Natural killer cell (primary cell): ENCODE measurements at regions not wholly inside any gene's neighbourhood (a gene's known extent, or its start where the extent isn't known, plus 50 kb on each side); places are given as distances from the start of the nearest gene placed in this dataset.
A peak's percentile ranks its signal among the peaks of the same experiment; 100 is the strongest.

ENCODE experiments used
- ATAC-seq, 3 donors: fragments of 150-1000 bp in 2 of 3; fragments of 200-7000 bp in 1 of 3; cut with Tn5 transposase; 1 replicate in 1 of 3; 2 replicates in 2 of 3; pipeline ENCODE4 v1.10.0; 2021; ENCODE audit warnings: mild to moderate bottlenecking in 2 of 3, moderate library complexity in 2 of 3
- DNase-seq, 2 donors: peaks; one replicate each; pipeline versions ENCODE4 v3.0.0 to v3.0.0-alpha.2; 2013 to 2021; ENCODE audit warnings: mixed read lengths in 1 of 2
- H3K27ac ChIP-seq: one replicate; pipeline ENCODE4 v1.5.1; 2013; ENCODE audit warnings: mild to moderate bottlenecking, low read length
- H3K27me3 ChIP-seq: one replicate; pipeline ENCODE4 v1.6.1; 2013; ENCODE audit warnings: low read length; ENCODE audit not compliant: control insufficient read depth, insufficient read depth
- H3K36me3 ChIP-seq: one replicate; pipeline ENCODE4 v1.6.1; 2013; ENCODE audit warnings: low read length; ENCODE audit not compliant: control insufficient read depth, insufficient read depth
- H3K4me1 ChIP-seq: one replicate; pipeline ENCODE4 v1.6.1; 2013; ENCODE audit warnings: low read length; ENCODE audit not compliant: control insufficient read depth, insufficient read depth
- H3K4me3 ChIP-seq: one replicate; pipeline ENCODE4 v1.5.1; 2013; ENCODE audit warnings: low read length
- H3K9me3 ChIP-seq: one replicate; pipeline ENCODE4 v1.6.1; 2013; ENCODE audit warnings: low read length; ENCODE audit not compliant: control insufficient read depth, insufficient read depth
- H3K27ac Mint-ChIP-seq, 2 donors: one replicate each; pipeline ENCODE4 v1.8.0; 2022; ENCODE audit warnings: mild to moderate bottlenecking in 2 of 2, mixed read lengths in 2 of 2, moderate library complexity in 1 of 2
- H3K27me3 Mint-ChIP-seq, 2 donors: one replicate each; pipeline ENCODE4 v1.8.0; 2022; ENCODE audit warnings: low read depth in 2 of 2, mixed read lengths in 2 of 2
- H3K36me3 Mint-ChIP-seq: one replicate; pipeline ENCODE4 v1.8.0; 2022; ENCODE audit warnings: mixed read lengths
- H3K4me1 Mint-ChIP-seq, 2 donors: one replicate each; pipeline ENCODE4 v1.8.0; 2022; ENCODE audit warnings: mixed read lengths in 2 of 2
- H3K4me3 Mint-ChIP-seq: one replicate; pipeline ENCODE4 v1.8.0; 2022; ENCODE audit warnings: mild to moderate bottlenecking, moderate library complexity, mixed read lengths
- H3K9me3 Mint-ChIP-seq, 2 donors: one replicate each; pipeline ENCODE4 v1.8.0; 2022; ENCODE audit warnings: mixed read lengths in 2 of 2
- WGBS: methylation state at CpG from one replicate; pipeline ENCODE4 v1.1.7; 2013; ENCODE audit warnings: missing lambda C conversion rate; ENCODE audit not compliant: insufficient coverage; 5-methylcytosine and 5-hydroxymethylcytosine counted together
- intact Hi-C: fragments of 100-400 bp; cut with micrococcal nuclease; formaldehyde crosslinking; loops from one replicate; pipeline ENCODE4 v1.14.2; 2022
- TF ChIP-seq, protein P1 (sequence below): fragments of 200-600 bp; IDR thresholded peaks from one replicate; pipeline ENCODE4 v1.8.0; 2022; ENCODE audit warnings: antibody characterized with exemption

DNA sequence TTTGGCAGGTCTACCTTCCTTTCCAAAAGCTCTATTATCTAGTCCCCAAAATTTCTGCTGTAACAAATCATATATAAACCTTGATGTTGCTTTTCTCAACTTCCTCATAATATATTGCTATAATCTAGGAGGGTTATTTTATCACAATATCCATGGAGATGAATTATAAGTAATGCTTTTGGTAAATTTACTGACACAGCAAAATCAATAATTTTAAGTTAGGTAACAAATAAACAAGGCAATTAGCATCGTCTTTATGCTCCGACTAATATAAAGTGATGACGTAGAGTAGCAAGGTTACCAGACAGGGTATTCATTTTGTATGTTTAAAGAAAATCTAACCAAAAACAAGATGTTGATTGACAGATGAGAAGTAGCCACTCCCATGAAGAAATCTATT is 132.3 kb upstream of the ST8SIA4 start:
- no peak for DNase-seq
- no peak overlapping the region for H3K27ac Mint-ChIP-seq
- H3K9me3 Mint-ChIP-seq = no peaks in the 10 kb centered on the region
- Histone ChIP-seq H3K4me1 (no peaks in the 10 kb centered on the region), H3K4me3 (no peak overlapping the region), H3K27me3 (no peaks in the 10 kb centered on the region), H3K36me3 (no peaks in the 10 kb centered on the region), H3K9me3 (no peaks in the 10 kb centered on the region), H3K27ac (no peak overlapping the region)
- H3K4me3 Mint-ChIP-seq = no peak overlapping the region
- ATAC-seq = no peak
- H3K27me3 Mint-ChIP-seq = peaks cover 0 to 24% of the 10 kb centered on the region in 2 donors
- no peaks in the 10 kb centered on the region for H3K4me1 Mint-ChIP-seq
- WGBS = 88% methylated on average over 3 of the region's 3 CpGs
- H3K36me3 Mint-ChIP-seq = no peaks in the 10 kb centered on the region
- TF ChIP-seq, protein P1, sequence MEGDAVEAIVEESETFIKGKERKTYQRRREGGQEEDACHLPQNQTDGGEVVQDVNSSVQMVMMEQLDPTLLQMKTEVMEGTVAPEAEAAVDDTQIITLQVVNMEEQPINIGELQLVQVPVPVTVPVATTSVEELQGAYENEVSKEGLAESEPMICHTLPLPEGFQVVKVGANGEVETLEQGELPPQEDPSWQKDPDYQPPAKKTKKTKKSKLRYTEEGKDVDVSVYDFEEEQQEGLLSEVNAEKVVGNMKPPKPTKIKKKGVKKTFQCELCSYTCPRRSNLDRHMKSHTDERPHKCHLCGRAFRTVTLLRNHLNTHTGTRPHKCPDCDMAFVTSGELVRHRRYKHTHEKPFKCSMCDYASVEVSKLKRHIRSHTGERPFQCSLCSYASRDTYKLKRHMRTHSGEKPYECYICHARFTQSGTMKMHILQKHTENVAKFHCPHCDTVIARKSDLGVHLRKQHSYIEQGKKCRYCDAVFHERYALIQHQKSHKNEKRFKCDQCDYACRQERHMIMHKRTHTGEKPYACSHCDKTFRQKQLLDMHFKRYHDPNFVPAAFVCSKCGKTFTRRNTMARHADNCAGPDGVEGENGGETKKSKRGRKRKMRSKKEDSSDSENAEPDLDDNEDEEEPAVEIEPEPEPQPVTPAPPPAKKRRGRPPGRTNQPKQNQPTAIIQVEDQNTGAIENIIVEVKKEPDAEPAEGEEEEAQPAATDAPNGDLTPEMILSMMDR = no peak
- intact Hi-C loops = no loop called here

DNA sequence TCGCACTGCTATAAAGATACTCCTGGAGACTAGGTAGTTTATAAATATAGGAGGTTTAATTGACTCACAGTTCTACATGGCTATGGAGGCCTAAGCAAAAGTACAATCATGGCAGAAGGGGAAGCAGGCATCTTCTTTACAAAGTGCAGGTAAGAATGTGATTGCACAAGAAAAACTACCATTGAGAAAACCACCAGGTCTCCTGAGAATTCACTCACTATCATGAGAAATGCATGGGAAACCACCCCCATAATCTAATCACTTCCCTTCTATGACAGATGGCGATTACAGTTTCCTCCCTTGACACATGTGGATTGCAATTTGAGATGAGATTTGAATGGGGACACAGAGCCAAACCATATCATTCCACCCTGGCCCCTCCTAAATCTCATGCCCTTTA is 121.2 kb upstream of the ST8SIA4 start:
- Histone ChIP-seq H3K27ac (no peak overlapping the region), H3K36me3 (no peaks in the 10 kb centered on the region), H3K27me3 (no peaks in the 10 kb centered on the region), H3K4me3 (no peak overlapping the region), H3K9me3 (no peaks in the 10 kb centered on the region), H3K4me1 (no peaks in the 10 kb centered on the region)
- H3K4me3 Mint-ChIP-seq = no peak overlapping the region
- WGBS = 100% methylated on average over 1 of the region's 2 CpGs
- no peaks in the 10 kb centered on the region for H3K36me3 Mint-ChIP-seq
- intact Hi-C loops = no loop called here
- no peaks in the 10 kb centered on the region for H3K9me3 Mint-ChIP-seq
- peaks cover 5 to 6% of the 10 kb centered on the region in 2 donors for H3K27me3 Mint-ChIP-seq
- H3K27ac Mint-ChIP-seq = no peak overlapping the region
- no peak for ATAC-seq
- TF ChIP-seq, protein P1 = no peak
- no peaks in the 10 kb centered on the region for H3K4me1 Mint-ChIP-seq
- no peak for DNase-seq

DNA sequence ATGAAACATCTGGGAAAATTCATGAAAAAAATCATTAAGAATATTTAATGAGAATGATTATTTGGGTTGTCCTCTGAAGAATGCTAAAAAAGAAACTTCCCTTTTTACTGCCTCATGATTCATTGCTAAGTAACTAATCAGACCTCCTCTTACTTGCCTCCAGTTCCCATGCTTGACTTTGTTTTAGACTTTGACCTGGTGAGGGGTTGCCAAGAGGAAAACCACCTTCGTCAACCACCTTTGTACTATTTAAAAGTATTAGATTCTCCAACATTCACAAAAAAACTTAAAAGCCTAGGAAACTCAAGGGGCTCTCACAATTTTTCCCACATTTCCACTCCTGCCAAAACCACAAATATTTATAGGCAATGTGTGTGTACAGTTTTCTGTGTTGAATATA is 115.2 kb upstream of the ST8SIA4 start:
- Mint-ChIP-seq H3K36me3 (no peaks in the 10 kb centered on the region), H3K4me3 (no peak overlapping the region), H3K9me3 (no peaks in the 10 kb centered on the region), H3K27me3 (peaks cover 2 to 10% of the 10 kb centered on the region in 2 donors), H3K27ac (no peak overlapping the region), H3K4me1 (no peaks in the 10 kb centered on the region)
- no peaks in the 10 kb centered on the region for H3K4me1 ChIP-seq
- intact Hi-C loops = no loop called here
- no peaks in the 10 kb centered on the region for H3K36me3 ChIP-seq
- H3K27ac ChIP-seq = no peak overlapping the region
- WGBS = 50% methylated on average over 1 of the region's 1 CpG
- DNase-seq (no peak), ATAC-seq (no peak)
- TF ChIP-seq, protein P1 = no peak
- H3K4me3 ChIP-seq = no peak overlapping the region
- H3K9me3 ChIP-seq = no peaks in the 10 kb centered on the region
- H3K27me3 ChIP-seq = no peaks in the 10 kb centered on the region

GRCh38 chr5:101012880-101013279 is 109.8 kb upstream of the ST8SIA4 start:
- 40% methylated on average over 1 of the region's 2 CpGs for WGBS
- peak in 1 of 2 donors; percentile 14 for DNase-seq

More at GRCh38 chr5:101012880-101013279, 109.8 kb upstream of the ST8SIA4 start:
- no peak overlapping the region for H3K27ac Mint-ChIP-seq
- no peaks in the 10 kb centered on the region for H3K4me1 Mint-ChIP-seq
- no peaks in the 10 kb centered on the region for H3K9me3 Mint-ChIP-seq
- ATAC-seq = no peak
- H3K4me3 Mint-ChIP-seq = no peak overlapping the region
- H3K36me3 Mint-ChIP-seq = no peaks in the 10 kb centered on the region
- no peaks in the 10 kb centered on the region for H3K9me3 ChIP-seq
- TF ChIP-seq, protein P1 = no peak
- H3K27me3 Mint-ChIP-seq = peaks cover 2 to 10% of the 10 kb centered on the region in 2 donors
- no peaks in the 10 kb centered on the region for H3K4me1 ChIP-seq
- no peak overlapping the region for H3K27ac ChIP-seq
- no peaks in the 10 kb centered on the region for H3K36me3 ChIP-seq
- no peaks in the 10 kb centered on the region for H3K27me3 ChIP-seq
- H3K4me3 ChIP-seq = no peak overlapping the region
- intact Hi-C loops = no loop called here
